HCT116 (cell line): ENCODE measurements at regions not wholly inside any gene's neighbourhood (a gene's known extent, or its start where the extent isn't known, plus 50 kb on each side); places are given as distances from the start of the nearest gene placed in this dataset.

Experiments
- ATAC-seq: fragments of 200-7000 bp; cut with Tn5 transposase; 2 replicates; pipeline ENCODE4 v1.9.1; 2020; ENCODE audit warnings: mild to moderate bottlenecking, moderate library complexity
- BruUV-seq: library from RNA; stranded (reverse); fragments of 400-500 nt; replicated peaks from 2 replicates; lab custom pipeline; 2021; lab: Mats Ljungman, UMichigan
- CTCF ChIA-PET: fragments of 300-600 bp; sonication (Branson Sonifier 250); formaldehyde crosslinking; loops from one replicate; lab custom pipeline; 2021; ENCODE audit warnings: antibody characterized with exemption; lab: Charles Lee
- POLR2A ChIA-PET: fragments of 300-600, 350-600 bp; sonication (Branson Sonifier 250); formaldehyde crosslinking; loops from one replicate; lab custom pipeline; 2021; ENCODE audit warnings: antibody characterized with exemption; lab: Charles Lee
- RAD21 ChIA-PET, 2 experiments: fragments of 300-600 bp; sonication (Branson Sonifier 250); formaldehyde crosslinking; loops; one replicate each; lab custom pipeline; 2023; ENCODE audit warnings: low total read pairs in 2 of 2; ENCODE audit not compliant: uncharacterized antibody in 2 of 2, unreplicated experiment in 2 of 2, low non-redundant PET in 1 of 2; lab: Charles Lee
- DNase-seq: peaks from one replicate; pipeline ENCODE4 v3.0.0-alpha.2; 2010; ENCODE audit warnings: low read depth, low spot score
- H2AFZ ChIP-seq: fragments of 200-600 bp; shearing (Covaris generic), sonication (generic); 2 replicates; pipeline ENCODE4 v1.6.1; 2017; ENCODE audit warnings: low read depth, mixed run types, mixed read lengths, antibody characterized with exemption, low read length; ENCODE audit not compliant: poor library complexity, severe bottlenecking
- H3K27ac ChIP-seq: 2 replicates; pipeline ENCODE4 v1.5.1; 2012; ENCODE audit warnings: low read depth, low read length
- H3K27me3 ChIP-seq: fragments of 200-600 bp; sonication (generic); 2 replicates; pipeline ENCODE4 v1.6.1; 2016; ENCODE audit warnings: mixed run types, low read length, mixed read lengths; ENCODE audit not compliant: insufficient read depth
- H3K36me3 ChIP-seq, 2 experiments: fragments of 200-500 bp in 1 of 2; fragments of 200-600 bp in 1 of 2; sonication (Bioruptor generic) in 1 of 2; sonication (generic) in 1 of 2; 2 replicates each; pipeline versions ENCODE4 v1.5.1 to v1.6.1; 2014 to 2016; ENCODE audit warnings: low read length in 2 of 2, inconsistent platforms in 1 of 2, mixed read lengths in 1 of 2, mixed run types in 1 of 2; ENCODE audit not compliant: insufficient read depth in 2 of 2, control insufficient read depth in 1 of 2
- H3K4me1 ChIP-seq, 2 experiments: fragments of 200-600 bp in 1 of 2; sonication (generic) in 1 of 2; 2 replicates each; pipeline versions ENCODE4 v1.5.1 to v1.6.1; 2012 to 2017; ENCODE audit warnings: low read length in 2 of 2, inconsistent platforms in 1 of 2, mild to moderate bottlenecking in 1 of 2, mixed read lengths in 1 of 2, mixed run types in 1 of 2, moderate library complexity in 1 of 2; ENCODE audit not compliant: insufficient read depth in 2 of 2, control insufficient read depth in 1 of 2
- H3K4me2 ChIP-seq: fragments of 200-600 bp; sonication (generic); 2 replicates; pipeline ENCODE4 v1.6.1; 2017; ENCODE audit warnings: mixed run types, low read length, mixed read lengths
- H3K4me3 ChIP-seq, 2 experiments: fragments of 200-600 bp in 1 of 2; sonication (generic) in 1 of 2; replicated peaks in 1 of 2; 2 replicates each; pipeline ENCODE4 v1.5.1; 2011 to 2016; ENCODE audit warnings: low read length in 2 of 2, control low read depth in 1 of 2, low read depth in 1 of 2, mild to moderate bottlenecking in 1 of 2, mixed read lengths in 1 of 2, mixed run types in 1 of 2
- H3K79me2 ChIP-seq: fragments of 200-600 bp; sonication (generic); 2 replicates; pipeline ENCODE4 v1.6.1; 2017; ENCODE audit warnings: mild to moderate bottlenecking, mixed run types, low read length, moderate library complexity, mixed read lengths; ENCODE audit not compliant: insufficient read depth
- H3K9ac ChIP-seq: fragments of 200-600 bp; sonication (generic); 2 replicates; pipeline ENCODE4 v1.6.1; 2016; ENCODE audit warnings: low read length, mixed read lengths
- H3K9me2 ChIP-seq: fragments of 200-600 bp; sonication (generic), shearing (Covaris generic); 2 replicates; pipeline ENCODE4 v1.6.1; 2017; ENCODE audit warnings: mixed run types, mild to moderate bottlenecking, moderate library complexity; ENCODE audit not compliant: insufficient read depth
- H3K9me3 ChIP-seq, 2 experiments: fragments of 200-500 bp in 1 of 2; fragments of 200-600 bp in 1 of 2; sonication (Bioruptor generic) in 1 of 2; sonication (generic) in 1 of 2; 2 replicates each; pipeline ENCODE4 v1.6.1; 2014 to 2017; ENCODE audit warnings: low read length in 2 of 2, mixed read lengths in 2 of 2, inconsistent platforms in 1 of 2, low read depth in 1 of 2, mild to moderate bottlenecking in 1 of 2, mixed run types in 1 of 2, moderate library complexity in 1 of 2; ENCODE audit not compliant: control insufficient read depth in 1 of 2, insufficient read depth in 1 of 2
- H4K20me1 ChIP-seq: fragments of 200-600 bp; sonication (generic), shearing (Covaris generic); 2 replicates; pipeline ENCODE4 v1.6.1; 2017; ENCODE audit warnings: mixed run types, mild to moderate bottlenecking, moderate library complexity; ENCODE audit not compliant: insufficient read depth
- CBX3 ChIP-seq: IDR thresholded peaks from 2 replicates; pipeline ENCODE4 v1.6.1; 2012; ENCODE audit warnings: low read depth
- CTCF ChIP-seq, 3 experiments: fragments of 200-600 bp in 1 of 3; sonication (generic) in 1 of 3; IDR thresholded peaks in 2 of 3; conservative IDR thresholded peaks in 1 of 3; 2 replicates each; pipeline ENCODE4 v1.5.1; 2012 to 2017; ENCODE audit warnings: low read depth in 2 of 3, low read length in 2 of 3, antibody characterized with exemption in 1 of 3, borderline replicate concordance in 1 of 3, control low read depth in 1 of 3, mild to moderate bottlenecking in 1 of 3, mixed read lengths in 1 of 3, mixed run types in 1 of 3, moderate library complexity in 1 of 3; ENCODE audit not compliant: insufficient read depth in 1 of 3
- ELF1 ChIP-seq: IDR thresholded peaks from 2 replicates; pipeline ENCODE4 v1.6.1; 2012; ENCODE audit warnings: low read depth, borderline replicate concordance
- EZH2 ChIP-seq: fragments of 200-600 bp; sonication (generic); IDR thresholded peaks from 2 replicates; pipeline ENCODE4 v1.6.1; 2017; ENCODE audit warnings: antibody characterized with exemption, mixed run types
- POLR2A ChIP-seq: IDR thresholded peaks from 2 replicates; pipeline ENCODE4 v1.7.0; 2011; ENCODE audit warnings: borderline replicate concordance; ENCODE audit not compliant: insufficient read depth, insufficient read length; ENCODE audit errors: extremely low read depth
- ZNF274 ChIP-seq: fragments of 200-500 bp; sonication (Bioruptor generic); IDR thresholded peaks from 2 replicates; pipeline ENCODE4 v1.6.1; 2014; ENCODE audit warnings: mild to moderate bottlenecking, low read depth, low read length, inconsistent platforms
- intact Hi-C: fragments of 100-400 bp; cut with micrococcal nuclease; formaldehyde crosslinking; loops from 2 replicates; pipeline ENCODE4 v1.10.0; 2022

GRCh38 chr2:198236338-198236737 is 431.9 kb downstream of the PLCL1 start:
- intact Hi-C loops: no loop called here
- TF ChIP-seq CBX3 (no peak), CTCF (IDR thresholded peaks at IDR 0.05 in 2 of 3, conservative IDR thresholded peaks at IDR 0.05 in 1 of 3; ENCODE audit: borderline replicate concordance in 1 of 3, insufficient read depth in 1 of 3, low read depth in 2 of 3, low read length in 2 of 3) (no peak), ELF1 (no peak)
- DNase-seq: no peak
- Histone ChIP-seq H3K9me3 (no peaks in the 10 kb centered on the region), H3K9ac (no peak overlapping the region), H2AFZ (no peak overlapping the region), H3K27ac (no peak overlapping the region), H4K20me1 (no peaks in the 10 kb centered on the region), H3K36me3 (no peaks in the 10 kb centered on the region), H3K9me2 (no peaks in the 10 kb centered on the region), H3K79me2 (no peaks in the 10 kb centered on the region), H3K4me1 (no peaks in the 10 kb centered on the region), H3K4me3 (no peak overlapping the region), H3K27me3 (peaks cover 29% of the 10 kb centered on the region), H3K4me2 (no peak overlapping the region)
- RAD21 ChIA-PET: no interaction called here
- no TSS peak for BruUV-seq
- CTCF ChIA-PET: no interaction called here
- ATAC-seq: no peak
- POLR2A ChIA-PET: no interaction called here

GRCh38 chr2:198232281-198232680 is 427.9 kb downstream of the PLCL1 start:
- Histone ChIP-seq H3K36me3 (no peaks in the 10 kb centered on the region), H3K4me1 (no peaks in the 10 kb centered on the region), H3K4me2 (no peak overlapping the region), H3K79me2 (no peaks in the 10 kb centered on the region), H4K20me1 (no peaks in the 10 kb centered on the region), H3K9ac (no peak overlapping the region), H2AFZ (no peak overlapping the region), H3K9me2 (no peaks in the 10 kb centered on the region), H3K4me3 (no peak overlapping the region), H3K9me3 (no peaks in the 10 kb centered on the region), H3K27ac (no peak overlapping the region), H3K27me3 (peaks cover 32% of the 10 kb centered on the region)
- RAD21 ChIA-PET: no interaction called here
- no TSS peak for BruUV-seq
- POLR2A ChIA-PET: no interaction called here
- TF ChIP-seq EZH2 (no peak), POLR2A (no peak), ZNF274 (no peak)
- CTCF ChIA-PET: no interaction called here
- ATAC-seq: no peak
- no peak for DNase-seq
- intact Hi-C loops: no loop called here
